HG03442 (cell line): ENCODE measurements at regions not wholly inside any gene's neighbourhood (a gene's known extent, or its start where the extent isn't known, plus 50 kb on each side); places are given as distances from the start of the nearest gene placed in this dataset.

Experiments
- ATAC-seq: cut with Tn5 transposase; IDR thresholded peaks from one replicate; pipeline ENCODE4 v1.9.1; 2021; ENCODE audit warnings: mild to moderate bottlenecking, moderate library complexity; ENCODE audit not compliant: unreplicated experiment

- no peak for ATAC-seq
Observed at GRCh38 chr1:219283541-219283940, 109.9 kb downstream of the LYPLAL1 start.

DNA sequence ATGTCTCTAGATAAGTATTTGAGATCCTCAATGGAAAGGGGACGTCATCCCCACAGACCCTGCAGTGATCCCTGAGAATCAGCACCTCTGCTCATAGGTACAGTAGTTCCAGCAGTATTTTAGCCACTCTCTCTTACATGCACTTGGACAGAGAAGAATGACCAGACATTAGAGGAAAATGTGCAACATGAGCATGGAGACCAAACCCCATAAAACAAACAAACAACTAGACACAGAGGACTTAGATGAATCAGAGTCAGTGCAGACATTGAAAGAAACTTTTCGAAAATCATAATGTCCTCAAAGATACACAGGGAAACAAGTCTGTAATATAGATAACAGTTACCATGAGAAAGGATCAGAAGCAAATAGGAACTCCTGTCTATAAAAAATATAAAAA, 108.2 kb downstream of the LYPLAL1 start:
- ATAC-seq: no peak

DNA sequence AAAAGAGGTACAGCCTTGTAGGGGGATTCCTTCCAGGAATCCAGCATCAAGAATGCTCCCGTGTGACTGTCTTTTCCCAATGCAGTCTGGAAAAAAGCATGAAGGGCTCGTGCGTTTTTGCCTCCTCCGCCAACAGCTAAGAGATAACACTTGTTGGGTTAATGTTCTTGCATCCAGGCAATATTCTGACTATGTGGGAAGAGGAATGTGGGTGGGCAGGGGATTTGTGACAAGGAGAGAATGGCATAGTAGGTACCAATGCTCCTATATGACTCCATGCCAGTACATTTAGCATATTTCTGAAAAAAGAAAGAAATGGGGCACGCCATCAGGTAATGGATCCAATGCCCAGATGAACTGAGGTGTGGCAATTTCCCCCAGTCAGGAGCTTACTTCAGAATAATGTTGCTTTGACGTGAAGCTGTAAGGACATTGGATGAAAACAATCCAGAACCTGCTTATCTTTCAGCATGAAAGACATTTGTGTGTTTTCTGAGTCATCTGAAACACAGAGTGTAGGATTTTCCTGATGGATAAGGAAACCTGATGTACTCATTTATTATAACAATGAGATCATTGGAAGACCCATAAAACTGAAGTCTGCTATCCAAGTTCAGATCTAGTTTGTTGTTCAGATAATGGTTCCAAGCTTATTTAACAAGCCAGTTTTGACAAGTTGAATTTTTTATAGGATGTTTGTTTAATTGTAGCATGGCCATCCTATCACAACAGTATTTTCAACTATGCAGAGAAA, 105.5 kb downstream of the LYPLAL1 start:
- no peak for ATAC-seq

DNA sequence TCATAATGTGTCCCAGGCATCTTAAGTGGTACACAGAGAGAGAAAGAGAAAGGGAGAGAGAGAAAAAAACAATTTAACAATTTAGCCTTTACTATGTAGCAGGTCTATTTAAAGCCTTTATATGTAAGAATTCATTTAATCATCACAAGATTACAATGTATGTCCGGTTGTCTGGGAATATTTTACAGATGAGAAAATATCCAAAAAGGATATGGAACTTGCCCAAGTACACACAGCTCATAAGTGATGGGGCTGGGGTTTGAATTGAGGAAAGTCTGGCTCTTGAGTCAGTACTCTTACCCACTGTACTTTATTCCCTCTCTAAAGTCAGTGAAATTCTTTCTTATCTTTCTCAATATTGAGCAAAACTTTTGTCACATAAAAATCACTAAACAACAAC, 104.6 kb downstream of the LYPLAL1 start:
- no peak for ATAC-seq

GRCh38 chr1:219277304-219278105, 103.8 kb downstream of the LYPLAL1 start:
- no peak for ATAC-seq

GRCh38 chr1:219276049-219276738, 102.5 kb downstream of the LYPLAL1 start:
- ATAC-seq: no peak

DNA sequence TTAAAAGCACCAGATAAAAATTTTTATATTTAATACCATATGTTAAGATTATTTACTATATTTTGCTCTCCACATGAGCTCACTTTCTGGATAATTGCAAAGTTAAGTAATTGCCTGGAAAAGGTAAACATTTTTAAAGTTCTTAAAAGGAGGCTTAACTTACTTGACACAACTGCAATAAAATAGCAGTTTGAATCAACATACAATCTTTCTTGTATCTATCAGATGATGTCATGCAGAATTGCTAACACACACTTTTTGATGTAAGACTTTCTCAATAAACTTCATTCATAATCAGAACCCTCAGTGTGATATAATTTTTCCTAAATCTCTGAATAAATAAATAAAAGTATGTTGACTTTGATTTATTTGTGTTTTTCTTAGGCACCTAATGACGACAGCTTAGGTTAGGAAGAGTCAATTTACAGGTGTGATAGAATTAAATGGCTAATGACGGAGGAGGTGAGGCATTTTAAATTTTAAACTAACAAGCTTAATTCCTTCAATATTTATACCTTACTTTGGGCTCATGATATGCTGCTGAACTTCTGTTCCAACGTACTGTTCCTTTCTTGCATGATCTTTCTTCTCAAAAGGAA, 99.5 kb downstream of the LYPLAL1 start:
- ATAC-seq: no peak

DNA sequence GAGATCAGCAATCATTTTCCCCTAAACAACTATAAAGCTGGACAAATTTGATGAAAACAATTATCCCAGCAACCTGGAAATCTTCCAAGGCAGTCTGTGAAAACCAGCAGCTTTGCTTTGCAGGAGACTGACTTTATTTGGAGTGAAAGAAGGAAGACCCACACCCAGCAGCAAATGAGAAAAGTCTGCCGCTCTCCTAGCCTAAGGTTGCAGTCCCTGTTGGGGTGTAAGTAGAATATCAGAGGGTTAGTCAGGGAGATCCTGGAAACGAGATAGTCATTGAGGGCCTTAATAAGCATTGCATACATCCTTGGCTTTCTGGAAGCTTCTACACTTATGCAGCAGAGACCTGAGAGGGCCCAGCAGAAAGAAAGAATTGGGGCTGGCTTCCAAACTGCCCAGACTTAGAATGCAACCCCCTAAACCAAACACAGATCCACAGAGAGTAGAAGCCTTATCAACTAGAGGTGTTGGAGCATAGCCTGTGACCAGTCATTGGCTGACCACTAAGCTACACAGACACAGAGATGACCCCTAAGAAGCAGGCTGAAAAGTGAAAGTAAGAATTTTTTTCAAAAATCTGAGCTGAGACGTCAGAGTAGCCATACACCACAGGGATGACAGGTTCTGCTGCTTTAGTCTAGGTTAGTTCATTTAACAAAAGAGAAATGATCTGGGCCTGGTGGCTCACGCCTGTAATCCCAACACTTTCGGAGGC, 98.3 kb downstream of the LYPLAL1 start:
- no peak for ATAC-seq

DNA sequence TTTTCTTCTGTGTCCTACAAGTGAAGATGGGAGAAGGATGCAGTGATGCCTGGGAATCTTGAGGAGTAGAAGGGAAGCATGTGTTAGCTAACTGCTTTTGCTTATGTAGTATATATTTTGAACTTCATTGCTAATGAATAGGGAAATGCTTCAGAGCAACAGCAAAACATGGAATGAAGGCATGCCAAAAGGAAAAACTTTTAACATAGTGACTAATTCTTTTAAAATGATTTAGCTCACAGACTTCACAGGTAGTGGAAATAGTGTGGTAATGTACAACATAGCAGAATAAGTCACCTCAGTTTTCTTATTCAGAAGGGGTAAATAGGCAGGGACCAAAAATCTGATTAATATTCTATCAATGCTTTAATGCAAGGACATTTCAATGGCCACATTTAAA, 95.5 kb downstream of the LYPLAL1 start:
- no peak for ATAC-seq

GRCh38 chr1:219266524-219266923, 92.8 kb downstream of the LYPLAL1 start:
- no peak for ATAC-seq

GRCh38 chr1:219265026-219265515, 91.4 kb downstream of the LYPLAL1 start:
- ATAC-seq: no peak

- ATAC-seq: no peak
Observed at GRCh38 chr1:219264561-219264960, 90.9 kb downstream of the LYPLAL1 start.
